HCT116 (cell line): ENCODE measurements at regions not wholly inside any gene's neighbourhood (a gene's known extent, or its start where the extent isn't known, plus 50 kb on each side); places are given as distances from the start of the nearest gene placed in this dataset.

Experiments
- ATAC-seq: fragments of 200-7000 bp; cut with Tn5 transposase; 2 replicates; pipeline ENCODE4 v1.9.1; 2020; ENCODE audit warnings: mild to moderate bottlenecking, moderate library complexity
- BruUV-seq: library from RNA; stranded (reverse); fragments of 400-500 nt; replicated peaks from 2 replicates; lab custom pipeline; 2021; lab: Mats Ljungman, UMichigan
- CTCF ChIA-PET: fragments of 300-600 bp; sonication (Branson Sonifier 250); formaldehyde crosslinking; loops from one replicate; lab custom pipeline; 2021; ENCODE audit warnings: antibody characterized with exemption; lab: Charles Lee
- POLR2A ChIA-PET: fragments of 300-600, 350-600 bp; sonication (Branson Sonifier 250); formaldehyde crosslinking; loops from one replicate; lab custom pipeline; 2021; ENCODE audit warnings: antibody characterized with exemption; lab: Charles Lee
- RAD21 ChIA-PET, 2 experiments: fragments of 300-600 bp; sonication (Branson Sonifier 250); formaldehyde crosslinking; loops; one replicate each; lab custom pipeline; 2023; ENCODE audit warnings: low total read pairs in 2 of 2; ENCODE audit not compliant: uncharacterized antibody in 2 of 2, unreplicated experiment in 2 of 2, low non-redundant PET in 1 of 2; lab: Charles Lee
- DNase-seq: peaks from one replicate; pipeline ENCODE4 v3.0.0-alpha.2; 2010; ENCODE audit warnings: low read depth, low spot score
- H2AFZ ChIP-seq: fragments of 200-600 bp; shearing (Covaris generic), sonication (generic); 2 replicates; pipeline ENCODE4 v1.6.1; 2017; ENCODE audit warnings: low read depth, mixed run types, mixed read lengths, antibody characterized with exemption, low read length; ENCODE audit not compliant: poor library complexity, severe bottlenecking
- H3K27ac ChIP-seq: 2 replicates; pipeline ENCODE4 v1.5.1; 2012; ENCODE audit warnings: low read depth, low read length
- H3K27me3 ChIP-seq: fragments of 200-600 bp; sonication (generic); 2 replicates; pipeline ENCODE4 v1.6.1; 2016; ENCODE audit warnings: mixed run types, low read length, mixed read lengths; ENCODE audit not compliant: insufficient read depth
- H3K36me3 ChIP-seq, 2 experiments: fragments of 200-500 bp in 1 of 2; fragments of 200-600 bp in 1 of 2; sonication (Bioruptor generic) in 1 of 2; sonication (generic) in 1 of 2; 2 replicates each; pipeline versions ENCODE4 v1.5.1 to v1.6.1; 2014 to 2016; ENCODE audit warnings: low read length in 2 of 2, inconsistent platforms in 1 of 2, mixed read lengths in 1 of 2, mixed run types in 1 of 2; ENCODE audit not compliant: insufficient read depth in 2 of 2, control insufficient read depth in 1 of 2
- H3K4me1 ChIP-seq, 2 experiments: fragments of 200-600 bp in 1 of 2; sonication (generic) in 1 of 2; 2 replicates each; pipeline versions ENCODE4 v1.5.1 to v1.6.1; 2012 to 2017; ENCODE audit warnings: low read length in 2 of 2, inconsistent platforms in 1 of 2, mild to moderate bottlenecking in 1 of 2, mixed read lengths in 1 of 2, mixed run types in 1 of 2, moderate library complexity in 1 of 2; ENCODE audit not compliant: insufficient read depth in 2 of 2, control insufficient read depth in 1 of 2
- H3K4me2 ChIP-seq: fragments of 200-600 bp; sonication (generic); 2 replicates; pipeline ENCODE4 v1.6.1; 2017; ENCODE audit warnings: mixed run types, low read length, mixed read lengths
- H3K4me3 ChIP-seq, 2 experiments: fragments of 200-600 bp in 1 of 2; sonication (generic) in 1 of 2; replicated peaks in 1 of 2; 2 replicates each; pipeline ENCODE4 v1.5.1; 2011 to 2016; ENCODE audit warnings: low read length in 2 of 2, control low read depth in 1 of 2, low read depth in 1 of 2, mild to moderate bottlenecking in 1 of 2, mixed read lengths in 1 of 2, mixed run types in 1 of 2
- H3K79me2 ChIP-seq: fragments of 200-600 bp; sonication (generic); 2 replicates; pipeline ENCODE4 v1.6.1; 2017; ENCODE audit warnings: mild to moderate bottlenecking, mixed run types, low read length, moderate library complexity, mixed read lengths; ENCODE audit not compliant: insufficient read depth
- H3K9ac ChIP-seq: fragments of 200-600 bp; sonication (generic); 2 replicates; pipeline ENCODE4 v1.6.1; 2016; ENCODE audit warnings: low read length, mixed read lengths
- H3K9me2 ChIP-seq: fragments of 200-600 bp; sonication (generic), shearing (Covaris generic); 2 replicates; pipeline ENCODE4 v1.6.1; 2017; ENCODE audit warnings: mixed run types, mild to moderate bottlenecking, moderate library complexity; ENCODE audit not compliant: insufficient read depth
- H3K9me3 ChIP-seq, 2 experiments: fragments of 200-500 bp in 1 of 2; fragments of 200-600 bp in 1 of 2; sonication (Bioruptor generic) in 1 of 2; sonication (generic) in 1 of 2; 2 replicates each; pipeline ENCODE4 v1.6.1; 2014 to 2017; ENCODE audit warnings: low read length in 2 of 2, mixed read lengths in 2 of 2, inconsistent platforms in 1 of 2, low read depth in 1 of 2, mild to moderate bottlenecking in 1 of 2, mixed run types in 1 of 2, moderate library complexity in 1 of 2; ENCODE audit not compliant: control insufficient read depth in 1 of 2, insufficient read depth in 1 of 2
- H4K20me1 ChIP-seq: fragments of 200-600 bp; sonication (generic), shearing (Covaris generic); 2 replicates; pipeline ENCODE4 v1.6.1; 2017; ENCODE audit warnings: mixed run types, mild to moderate bottlenecking, moderate library complexity; ENCODE audit not compliant: insufficient read depth
- CEBPB ChIP-seq: IDR thresholded peaks from 2 replicates; pipeline ENCODE4 v1.6.1; 2012; ENCODE audit warnings: low read depth
- ELF1 ChIP-seq: IDR thresholded peaks from 2 replicates; pipeline ENCODE4 v1.6.1; 2012; ENCODE audit warnings: low read depth, borderline replicate concordance
- EZH2 ChIP-seq: fragments of 200-600 bp; sonication (generic); IDR thresholded peaks from 2 replicates; pipeline ENCODE4 v1.6.1; 2017; ENCODE audit warnings: antibody characterized with exemption, mixed run types
- POLR2A ChIP-seq: IDR thresholded peaks from 2 replicates; pipeline ENCODE4 v1.7.0; 2011; ENCODE audit warnings: borderline replicate concordance; ENCODE audit not compliant: insufficient read depth, insufficient read length; ENCODE audit errors: extremely low read depth
- POLR2AphosphoS5 ChIP-seq: IDR thresholded peaks from 2 replicates; pipeline ENCODE4 v1.6.1; 2011; ENCODE audit warnings: mild to moderate bottlenecking, low read depth, low read length, moderate library complexity
- TCF7L2 ChIP-seq: IDR thresholded peaks from 2 replicates; pipeline ENCODE4 v1.7.0; 2011; ENCODE audit warnings: borderline replicate concordance, inconsistent platforms; ENCODE audit not compliant: insufficient read depth, insufficient read length; ENCODE audit errors: extremely low read depth
- ZBTB33 ChIP-seq: IDR thresholded peaks from 2 replicates; pipeline ENCODE4 v1.6.1; 2011; ENCODE audit warnings: mild to moderate bottlenecking, low read length, moderate library complexity; ENCODE audit not compliant: insufficient replicate concordance; ENCODE audit errors: extremely low read depth
- ZFX ChIP-seq: fragments of 450-650 bp; IDR thresholded peaks from 2 replicates; pipeline ENCODE4 v1.6.1; 2017
- ZNF274 ChIP-seq: fragments of 200-500 bp; sonication (Bioruptor generic); IDR thresholded peaks from 2 replicates; pipeline ENCODE4 v1.6.1; 2014; ENCODE audit warnings: mild to moderate bottlenecking, low read depth, low read length, inconsistent platforms
- intact Hi-C: fragments of 100-400 bp; cut with micrococcal nuclease; formaldehyde crosslinking; loops from 2 replicates; pipeline ENCODE4 v1.10.0; 2022
- TF ChIP-seq, protein P1 (sequence below): IDR thresholded peaks from 2 replicates; pipeline ENCODE4 v1.6.1; 2012; ENCODE audit warnings: low read depth
- TF ChIP-seq, protein P2 (sequence below), 3 experiments: fragments of 200-600 bp in 1 of 3; sonication (generic) in 1 of 3; IDR thresholded peaks in 2 of 3; conservative IDR thresholded peaks in 1 of 3; 2 replicates each; pipeline ENCODE4 v1.5.1; 2012 to 2017; ENCODE audit warnings: low read depth in 2 of 3, low read length in 2 of 3, antibody characterized with exemption in 1 of 3, borderline replicate concordance in 1 of 3, control low read depth in 1 of 3, mild to moderate bottlenecking in 1 of 3, mixed read lengths in 1 of 3, mixed run types in 1 of 3, moderate library complexity in 1 of 3; ENCODE audit not compliant: insufficient read depth in 1 of 3
- TF ChIP-seq, protein P3 (sequence below): IDR thresholded peaks from 2 replicates; pipeline ENCODE4 v1.6.1; 2012
- TF ChIP-seq, protein P4 (sequence below): IDR thresholded peaks from 2 replicates; pipeline ENCODE4 v1.6.1; 2012

DNA sequence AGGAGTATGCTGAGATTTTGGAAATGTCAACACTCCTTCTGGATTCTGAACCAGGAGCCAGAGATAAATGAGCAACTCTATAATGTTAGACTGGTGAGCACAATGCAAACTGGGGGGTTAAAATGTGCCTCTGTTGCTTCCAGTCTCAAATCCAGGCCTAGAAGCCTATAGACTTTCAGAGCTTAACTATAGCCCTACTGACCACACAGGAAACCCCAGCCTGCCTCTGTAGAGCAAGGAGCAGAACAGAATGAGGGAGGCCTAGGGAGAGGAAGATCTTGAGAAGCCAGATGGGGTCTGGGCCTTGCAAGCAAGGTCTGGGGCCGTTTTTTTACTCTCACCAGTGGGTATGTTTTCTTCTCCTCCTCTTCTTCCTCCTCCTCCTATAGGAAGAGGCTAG, 225.4 kb upstream of the KITLG start (continued):
- TF ChIP-seq, protein P1, sequence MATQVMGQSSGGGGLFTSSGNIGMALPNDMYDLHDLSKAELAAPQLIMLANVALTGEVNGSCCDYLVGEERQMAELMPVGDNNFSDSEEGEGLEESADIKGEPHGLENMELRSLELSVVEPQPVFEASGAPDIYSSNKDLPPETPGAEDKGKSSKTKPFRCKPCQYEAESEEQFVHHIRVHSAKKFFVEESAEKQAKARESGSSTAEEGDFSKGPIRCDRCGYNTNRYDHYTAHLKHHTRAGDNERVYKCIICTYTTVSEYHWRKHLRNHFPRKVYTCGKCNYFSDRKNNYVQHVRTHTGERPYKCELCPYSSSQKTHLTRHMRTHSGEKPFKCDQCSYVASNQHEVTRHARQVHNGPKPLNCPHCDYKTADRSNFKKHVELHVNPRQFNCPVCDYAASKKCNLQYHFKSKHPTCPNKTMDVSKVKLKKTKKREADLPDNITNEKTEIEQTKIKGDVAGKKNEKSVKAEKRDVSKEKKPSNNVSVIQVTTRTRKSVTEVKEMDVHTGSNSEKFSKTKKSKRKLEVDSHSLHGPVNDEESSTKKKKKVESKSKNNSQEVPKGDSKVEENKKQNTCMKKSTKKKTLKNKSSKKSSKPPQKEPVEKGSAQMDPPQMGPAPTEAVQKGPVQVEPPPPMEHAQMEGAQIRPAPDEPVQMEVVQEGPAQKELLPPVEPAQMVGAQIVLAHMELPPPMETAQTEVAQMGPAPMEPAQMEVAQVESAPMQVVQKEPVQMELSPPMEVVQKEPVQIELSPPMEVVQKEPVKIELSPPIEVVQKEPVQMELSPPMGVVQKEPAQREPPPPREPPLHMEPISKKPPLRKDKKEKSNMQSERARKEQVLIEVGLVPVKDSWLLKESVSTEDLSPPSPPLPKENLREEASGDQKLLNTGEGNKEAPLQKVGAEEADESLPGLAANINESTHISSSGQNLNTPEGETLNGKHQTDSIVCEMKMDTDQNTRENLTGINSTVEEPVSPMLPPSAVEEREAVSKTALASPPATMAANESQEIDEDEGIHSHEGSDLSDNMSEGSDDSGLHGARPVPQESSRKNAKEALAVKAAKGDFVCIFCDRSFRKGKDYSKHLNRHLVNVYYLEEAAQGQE, result no peak
- TF ChIP-seq POLR2AphosphoS5, result no peak
- no peak for TF ChIP-seq POLR2A
- no peak for TF ChIP-seq EZH2
- no peak for TF ChIP-seq TCF7L2
- TF ChIP-seq, protein P2, sequence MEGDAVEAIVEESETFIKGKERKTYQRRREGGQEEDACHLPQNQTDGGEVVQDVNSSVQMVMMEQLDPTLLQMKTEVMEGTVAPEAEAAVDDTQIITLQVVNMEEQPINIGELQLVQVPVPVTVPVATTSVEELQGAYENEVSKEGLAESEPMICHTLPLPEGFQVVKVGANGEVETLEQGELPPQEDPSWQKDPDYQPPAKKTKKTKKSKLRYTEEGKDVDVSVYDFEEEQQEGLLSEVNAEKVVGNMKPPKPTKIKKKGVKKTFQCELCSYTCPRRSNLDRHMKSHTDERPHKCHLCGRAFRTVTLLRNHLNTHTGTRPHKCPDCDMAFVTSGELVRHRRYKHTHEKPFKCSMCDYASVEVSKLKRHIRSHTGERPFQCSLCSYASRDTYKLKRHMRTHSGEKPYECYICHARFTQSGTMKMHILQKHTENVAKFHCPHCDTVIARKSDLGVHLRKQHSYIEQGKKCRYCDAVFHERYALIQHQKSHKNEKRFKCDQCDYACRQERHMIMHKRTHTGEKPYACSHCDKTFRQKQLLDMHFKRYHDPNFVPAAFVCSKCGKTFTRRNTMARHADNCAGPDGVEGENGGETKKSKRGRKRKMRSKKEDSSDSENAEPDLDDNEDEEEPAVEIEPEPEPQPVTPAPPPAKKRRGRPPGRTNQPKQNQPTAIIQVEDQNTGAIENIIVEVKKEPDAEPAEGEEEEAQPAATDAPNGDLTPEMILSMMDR (IDR thresholded peaks at IDR 0.05 in 2 of 3, conservative IDR thresholded peaks at IDR 0.05 in 1 of 3; ENCODE audit: borderline replicate concordance in 1 of 3, insufficient read depth in 1 of 3, low read depth in 2 of 3, low read length in 2 of 3), result no peak
- TF ChIP-seq, protein P3, sequence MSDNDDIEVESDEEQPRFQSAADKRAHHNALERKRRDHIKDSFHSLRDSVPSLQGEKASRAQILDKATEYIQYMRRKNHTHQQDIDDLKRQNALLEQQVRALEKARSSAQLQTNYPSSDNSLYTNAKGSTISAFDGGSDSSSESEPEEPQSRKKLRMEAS, result no peak

DNA sequence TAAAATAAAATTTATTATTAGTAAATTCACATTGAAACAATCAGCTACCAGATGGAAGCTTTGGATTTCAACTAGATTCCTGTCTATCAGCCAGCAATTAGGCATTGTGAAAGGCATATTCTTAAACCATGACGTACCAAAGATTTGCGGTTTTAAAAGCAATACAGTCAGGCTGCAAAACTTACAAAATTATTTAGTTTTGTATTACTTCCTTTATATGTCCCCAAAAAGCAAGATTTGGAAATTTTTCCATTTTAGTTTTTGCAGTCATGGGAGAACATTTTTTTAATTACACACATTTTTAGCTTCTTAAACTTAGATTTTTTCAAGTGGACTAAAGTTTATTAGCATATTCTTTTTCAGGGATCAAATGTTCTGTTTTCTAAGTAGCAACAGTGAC, 225.0 kb upstream of the KITLG start:
- Histone ChIP-seq H3K4me2 (no peak overlapping the region), H3K27me3 (no peaks in the 10 kb centered on the region), H3K27ac (no peak overlapping the region), H3K79me2 (no peaks in the 10 kb centered on the region), H3K9me2 (no peaks in the 10 kb centered on the region), H2AFZ (peak overlapping the region; percentile 82), H4K20me1 (no peaks in the 10 kb centered on the region), H3K4me1 (no peaks in the 10 kb centered on the region), H3K9me3 (no peaks in the 10 kb centered on the region; a peak in 1 of 4 replicates), H3K9ac (no peak overlapping the region), H3K4me3 (no peak overlapping the region), H3K36me3 (no peaks in the 10 kb centered on the region)
- BruUV-seq, result no TSS peak
- DNase-seq (no peak), ATAC-seq (no peak)
- intact Hi-C loops, result no loop called here
- ChIA-PET CTCF (no interaction called here), RAD21 (no interaction called here), POLR2A (no interaction called here)
- no peak for TF ChIP-seq ZNF274
- TF ChIP-seq POLR2A, result no peak
- TF ChIP-seq, protein P1, result no peak
- no peak for TF ChIP-seq ELF1
- TF ChIP-seq ZFX, result no peak
- TF ChIP-seq, protein P4, sequence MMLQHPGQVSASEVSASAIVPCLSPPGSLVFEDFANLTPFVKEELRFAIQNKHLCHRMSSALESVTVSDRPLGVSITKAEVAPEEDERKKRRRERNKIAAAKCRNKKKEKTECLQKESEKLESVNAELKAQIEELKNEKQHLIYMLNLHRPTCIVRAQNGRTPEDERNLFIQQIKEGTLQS, result no peak
- no peak for TF ChIP-seq ZBTB33
- no peak for TF ChIP-seq CEBPB
